ENCODE measurements at regions not wholly inside any gene's neighbourhood (a gene's known extent, or its start where the extent isn't known, plus 50 kb on each side); places are given as distances from the start of the nearest gene placed in this dataset.
"Not testable (repeated sequence)": the region's sequence is repeated elsewhere in the genome, so short reads cannot be mapped to it uniquely, and the experiment has no call there.

GRCh38 chr2:38145236-38145635 lies 69.3 kb upstream of the CYP1B1 start:
- no peak for TF ChIP-seq CTCF (IDR thresholded peaks at IDR 0.05; ENCODE audit: unreplicated experiment in 3 of 3)
- peaks cover 22% of the 10 kb centered on the region for H3K4me1 Mint-ChIP-seq

DNA sequence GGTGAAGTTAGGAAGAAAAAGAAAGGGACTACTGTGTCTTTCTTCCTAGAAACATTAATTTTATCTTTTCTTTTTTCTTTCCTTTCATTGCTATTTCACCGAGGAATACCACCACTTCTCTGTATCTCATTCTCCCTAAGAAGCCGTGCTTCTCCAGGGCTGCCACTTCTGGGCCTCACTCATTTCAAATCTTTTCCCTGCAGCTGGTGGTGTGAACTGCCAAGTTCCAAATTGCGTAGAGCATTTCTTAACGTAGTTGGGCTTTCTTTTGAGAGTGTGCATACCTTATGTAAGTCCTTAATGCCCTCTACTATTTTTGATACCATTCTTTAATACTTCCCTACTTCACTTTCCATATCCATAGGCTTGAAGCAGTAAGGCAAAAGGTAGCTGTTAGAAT lies 66.7 kb upstream of the CYP1B1 start:
- no peak overlapping the region for H3K4me3 Mint-ChIP-seq
- TF ChIP-seq CTCF (IDR thresholded peaks at IDR 0.05; ENCODE audit: unreplicated experiment in 3 of 3) = no peak
- H3K27ac Mint-ChIP-seq = no peak overlapping the region
- peaks cover 10% of the 10 kb centered on the region for H3K9me3 Mint-ChIP-seq
- peaks cover 26% of the 10 kb centered on the region for H3K36me3 Mint-ChIP-seq (ENCODE audit: low read depth)
- H3K4me1 Mint-ChIP-seq = peaks cover 22% of the 10 kb centered on the region
- no peaks in the 10 kb centered on the region for H3K27me3 Mint-ChIP-seq (ENCODE audit: low read depth)

More at GRCh38 chr2:38145236-38145635, 69.3 kb upstream of the CYP1B1 start:
- Mint-ChIP-seq H3K27ac (no peak overlapping the region), H3K36me3 (ENCODE audit: low read depth) (peaks cover 21% of the 10 kb centered on the region), H3K27me3 (ENCODE audit: low read depth) (no peaks in the 10 kb centered on the region), H3K4me3 (no peak overlapping the region), H3K9me3 (peaks cover 3% of the 10 kb centered on the region)

GRCh38 chr2:38141501-38141900 lies 65.5 kb upstream of the CYP1B1 start:
- H3K4me3 Mint-ChIP-seq = no peak overlapping the region
- H3K27ac Mint-ChIP-seq = peak overlapping the region; percentile 5 to 61 (median 10)
- H3K9me3 Mint-ChIP-seq = peaks cover 17% of the 10 kb centered on the region
- no peak for TF ChIP-seq CTCF (IDR thresholded peaks at IDR 0.05; ENCODE audit: unreplicated experiment in 3 of 3)
- H3K4me1 Mint-ChIP-seq = peaks cover 11% of the 10 kb centered on the region
- H3K36me3 Mint-ChIP-seq (ENCODE audit: low read depth) = peaks cover 25% of the 10 kb centered on the region
- no peaks in the 10 kb centered on the region for H3K27me3 Mint-ChIP-seq (ENCODE audit: low read depth)

- H3K4me3 Mint-ChIP-seq = no peak overlapping the region
- H3K36me3 Mint-ChIP-seq (ENCODE audit: low read depth) = peaks cover 44% of the 10 kb centered on the region
- peaks cover 32% of the 10 kb centered on the region for H3K9me3 Mint-ChIP-seq
- TF ChIP-seq CTCF (IDR thresholded peaks at IDR 0.05; ENCODE audit: unreplicated experiment in 3 of 3) = no peak
- H3K27me3 Mint-ChIP-seq (ENCODE audit: low read depth) = no peaks in the 10 kb centered on the region
- H3K27ac Mint-ChIP-seq = no peak overlapping the region
- H3K4me1 Mint-ChIP-seq = peaks cover 5% of the 10 kb centered on the region
Measured at GRCh38 chr2:38138996-38139395, 63.0 kb upstream of the CYP1B1 start.

DNA sequence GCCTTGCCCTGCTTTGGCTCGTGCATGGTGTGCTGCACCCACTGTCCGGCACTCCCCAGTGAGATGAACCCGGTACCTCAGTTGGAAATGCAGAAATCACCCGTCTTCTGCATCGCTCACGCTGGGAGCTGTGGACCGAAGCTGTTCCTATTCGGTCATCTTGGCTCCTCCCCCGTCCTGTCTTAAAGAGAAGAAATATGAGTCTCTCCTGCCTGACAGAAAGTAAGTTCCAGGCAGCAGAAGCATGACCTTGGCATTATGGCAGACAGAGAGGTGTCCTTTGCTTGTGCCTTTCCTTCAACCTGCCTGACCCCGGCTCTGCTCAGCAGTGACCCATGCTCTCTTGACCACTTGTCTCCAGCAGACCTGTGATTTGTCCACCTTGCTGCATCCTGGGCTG lies 62.5 kb upstream of the CYP1B1 start:
- Mint-ChIP-seq H3K4me3 (no peak overlapping the region), H3K36me3 (ENCODE audit: low read depth) (peaks cover 44% of the 10 kb centered on the region), H3K9me3 (peaks cover 32% of the 10 kb centered on the region), H3K4me1 (peaks cover 5% of the 10 kb centered on the region), H3K27me3 (ENCODE audit: low read depth) (no peaks in the 10 kb centered on the region), H3K27ac (no peak overlapping the region)
- no peak for TF ChIP-seq CTCF (IDR thresholded peaks at IDR 0.05; ENCODE audit: unreplicated experiment in 3 of 3)

DNA sequence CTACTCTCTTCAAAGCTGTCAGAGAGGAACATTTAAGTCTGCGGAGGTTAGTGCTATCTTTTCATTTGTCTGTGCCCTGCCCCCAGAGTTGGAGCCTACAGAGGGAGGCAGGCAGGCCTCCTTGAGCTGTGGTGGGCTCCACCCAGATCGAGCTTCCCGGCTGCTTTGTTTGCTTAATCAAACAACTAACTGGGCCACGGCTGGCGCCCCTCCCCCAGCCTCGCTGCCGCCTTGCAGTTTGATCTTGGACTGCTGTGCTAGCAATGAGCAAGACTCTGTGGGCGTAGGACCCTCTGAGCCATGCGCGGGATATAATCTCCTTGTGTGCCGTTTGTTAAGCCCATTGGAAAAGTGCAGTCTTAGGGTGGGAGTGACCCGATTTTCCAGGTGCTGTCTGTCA lies 62.0 kb upstream of the CYP1B1 start:
- Mint-ChIP-seq H3K9me3 (peaks cover 32% of the 10 kb centered on the region), H3K36me3 (ENCODE audit: low read depth) (peaks cover 44% of the 10 kb centered on the region)
- H3K4me1 Mint-ChIP-seq; H3K27me3 Mint-ChIP-seq (ENCODE audit: low read depth); H3K4me3 Mint-ChIP-seq; H3K27ac Mint-ChIP-seq: not testable (repeated sequence)
